ENCODE measurements at regions not wholly inside any gene's neighbourhood (a gene's known extent, or its start where the extent isn't known, plus 50 kb on each side); places are given as distances from the start of the nearest gene placed in this dataset.

DNA sequence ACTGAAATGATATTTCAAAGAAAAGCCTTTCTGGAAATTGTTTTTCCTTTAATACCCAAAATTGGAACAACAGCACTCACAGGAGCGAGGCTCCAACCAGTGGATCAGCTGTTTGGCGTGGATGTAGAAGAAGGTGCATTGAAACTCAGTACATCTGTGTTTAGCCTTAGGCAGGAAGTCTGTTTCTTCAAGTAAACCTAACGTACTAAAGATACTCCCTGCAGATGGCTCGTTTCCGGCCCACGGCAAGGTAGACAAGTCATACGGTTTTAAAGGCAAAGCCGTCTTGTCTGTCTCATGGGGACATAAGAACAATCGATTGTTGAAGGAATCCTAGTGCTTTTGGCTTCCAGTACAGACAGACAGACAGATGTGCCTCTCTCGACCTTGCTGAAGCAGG, 50.0 kb upstream of the CLCN4 start:
- ChIA-PET CTCF (interaction anchor here (1.4 kb wide), 1 partner anchor 12 kb away, joined by 3 read pairs; no protein-coding TSS in a partner anchor), POLR2A (interaction anchor here (0.7 kb wide), 1 partner anchor 14 kb away, joined by 3 read pairs; no protein-coding TSS in a partner anchor)
- TF ChIP-seq, protein P1, sequence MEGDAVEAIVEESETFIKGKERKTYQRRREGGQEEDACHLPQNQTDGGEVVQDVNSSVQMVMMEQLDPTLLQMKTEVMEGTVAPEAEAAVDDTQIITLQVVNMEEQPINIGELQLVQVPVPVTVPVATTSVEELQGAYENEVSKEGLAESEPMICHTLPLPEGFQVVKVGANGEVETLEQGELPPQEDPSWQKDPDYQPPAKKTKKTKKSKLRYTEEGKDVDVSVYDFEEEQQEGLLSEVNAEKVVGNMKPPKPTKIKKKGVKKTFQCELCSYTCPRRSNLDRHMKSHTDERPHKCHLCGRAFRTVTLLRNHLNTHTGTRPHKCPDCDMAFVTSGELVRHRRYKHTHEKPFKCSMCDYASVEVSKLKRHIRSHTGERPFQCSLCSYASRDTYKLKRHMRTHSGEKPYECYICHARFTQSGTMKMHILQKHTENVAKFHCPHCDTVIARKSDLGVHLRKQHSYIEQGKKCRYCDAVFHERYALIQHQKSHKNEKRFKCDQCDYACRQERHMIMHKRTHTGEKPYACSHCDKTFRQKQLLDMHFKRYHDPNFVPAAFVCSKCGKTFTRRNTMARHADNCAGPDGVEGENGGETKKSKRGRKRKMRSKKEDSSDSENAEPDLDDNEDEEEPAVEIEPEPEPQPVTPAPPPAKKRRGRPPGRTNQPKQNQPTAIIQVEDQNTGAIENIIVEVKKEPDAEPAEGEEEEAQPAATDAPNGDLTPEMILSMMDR (IDR thresholded peaks at IDR 0.05; ENCODE audit: unreplicated experiment) = no peak
- Mint-ChIP-seq H3K9me3 (ENCODE audit: unreplicated experiment) (no peaks in the 10 kb centered on the region), H3K36me3 (ENCODE audit: insufficient read depth, unreplicated experiment) (peaks cover 5% of the 10 kb centered on the region), H3K27ac (ENCODE audit: low read depth, unreplicated experiment) (no peak overlapping the region), H3K27me3 (ENCODE audit: insufficient read depth, unreplicated experiment) (no peaks in the 10 kb centered on the region), H3K4me1 (ENCODE audit: insufficient read depth, unreplicated experiment) (peaks cover 6% of the 10 kb centered on the region), H3K4me3 (ENCODE audit: unreplicated experiment) (no peak overlapping the region)
- no peak for DNase-seq (ENCODE audit: unreplicated experiment)
- BruUV-seq (replicated peaks) = no TSS peak
- intact Hi-C loops (cut with micrococcal nuclease) = no loop called here

All from MCF 10A (cell line).